HFFc6 (cell line): ENCODE measurements at regions not wholly inside any gene's neighbourhood (a gene's known extent, or its start where the extent isn't known, plus 50 kb on each side); places are given as distances from the start of the nearest gene placed in this dataset.

ENCODE experiments used
- DNase-seq: peaks from one replicate; pipeline ENCODE4 v3.0.0-alpha.2; 2018
- H3K27ac Mint-ChIP-seq: 2 replicates; pipeline ENCODE4 v1.8.0; 2020; ENCODE audit warnings: mild to moderate bottlenecking, mixed read lengths
- H3K27me3 Mint-ChIP-seq: 2 replicates; pipeline ENCODE4 v1.8.0; 2021; ENCODE audit warnings: mild to moderate bottlenecking, moderate library complexity, mixed read lengths; ENCODE audit not compliant: insufficient read depth
- H3K36me3 Mint-ChIP-seq: 2 replicates; pipeline ENCODE4 v1.8.0; 2021; ENCODE audit warnings: low read depth, mixed read lengths
- H3K4me1 Mint-ChIP-seq: 2 replicates; pipeline ENCODE4 v1.8.0; 2020; ENCODE audit warnings: low read depth, mixed read lengths
- H3K4me3 Mint-ChIP-seq: 2 replicates; pipeline ENCODE4 v1.8.0; 2020; ENCODE audit warnings: mild to moderate bottlenecking, moderate library complexity, mixed read lengths
- H3K9me3 Mint-ChIP-seq: 2 replicates; pipeline ENCODE4 v1.8.0; 2020; ENCODE audit warnings: mild to moderate bottlenecking, mixed read lengths
- TF ChIP-seq, protein P1 (sequence below): fragments of 200-600 bp; sonication (generic); IDR thresholded peaks from 2 replicates; pipeline ENCODE4 v1.5.0; 2021; ENCODE audit warnings: antibody characterized with exemption, mild to moderate bottlenecking

DNA sequence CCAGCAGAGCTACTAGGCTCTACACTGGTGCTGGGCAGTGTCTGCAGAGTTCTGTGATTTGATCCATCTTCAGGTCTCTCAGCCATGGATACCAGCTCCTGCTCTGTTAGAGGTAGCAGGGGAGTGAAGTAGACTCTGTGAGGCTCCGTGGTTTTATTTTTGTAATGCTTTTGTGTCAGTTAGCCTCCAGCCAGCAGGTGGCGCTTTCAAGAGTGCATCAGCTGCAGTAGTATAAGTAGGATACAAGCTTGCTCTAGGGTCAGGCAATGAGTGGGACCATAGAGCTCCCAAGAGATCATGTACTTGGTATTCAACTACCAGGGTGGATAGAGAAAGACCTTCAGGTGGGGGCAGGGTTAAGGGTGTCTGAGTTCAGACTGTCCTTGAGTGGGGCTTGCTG, 362.5 kb upstream of the TRAM1L1 start:
- no peak overlapping the region for H3K27ac Mint-ChIP-seq
- no peaks in the 10 kb centered on the region for H3K4me1 Mint-ChIP-seq
- no peaks in the 10 kb centered on the region for H3K27me3 Mint-ChIP-seq
- peaks cover 68% of the 10 kb centered on the region for H3K9me3 Mint-ChIP-seq
- no peaks in the 10 kb centered on the region for H3K36me3 Mint-ChIP-seq
- H3K4me3 Mint-ChIP-seq: no peak overlapping the region
- TF ChIP-seq, protein P1, sequence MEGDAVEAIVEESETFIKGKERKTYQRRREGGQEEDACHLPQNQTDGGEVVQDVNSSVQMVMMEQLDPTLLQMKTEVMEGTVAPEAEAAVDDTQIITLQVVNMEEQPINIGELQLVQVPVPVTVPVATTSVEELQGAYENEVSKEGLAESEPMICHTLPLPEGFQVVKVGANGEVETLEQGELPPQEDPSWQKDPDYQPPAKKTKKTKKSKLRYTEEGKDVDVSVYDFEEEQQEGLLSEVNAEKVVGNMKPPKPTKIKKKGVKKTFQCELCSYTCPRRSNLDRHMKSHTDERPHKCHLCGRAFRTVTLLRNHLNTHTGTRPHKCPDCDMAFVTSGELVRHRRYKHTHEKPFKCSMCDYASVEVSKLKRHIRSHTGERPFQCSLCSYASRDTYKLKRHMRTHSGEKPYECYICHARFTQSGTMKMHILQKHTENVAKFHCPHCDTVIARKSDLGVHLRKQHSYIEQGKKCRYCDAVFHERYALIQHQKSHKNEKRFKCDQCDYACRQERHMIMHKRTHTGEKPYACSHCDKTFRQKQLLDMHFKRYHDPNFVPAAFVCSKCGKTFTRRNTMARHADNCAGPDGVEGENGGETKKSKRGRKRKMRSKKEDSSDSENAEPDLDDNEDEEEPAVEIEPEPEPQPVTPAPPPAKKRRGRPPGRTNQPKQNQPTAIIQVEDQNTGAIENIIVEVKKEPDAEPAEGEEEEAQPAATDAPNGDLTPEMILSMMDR: peak; percentile 33; the same call in 1 of the 2 replicates
- DNase-seq: no peak

DNA sequence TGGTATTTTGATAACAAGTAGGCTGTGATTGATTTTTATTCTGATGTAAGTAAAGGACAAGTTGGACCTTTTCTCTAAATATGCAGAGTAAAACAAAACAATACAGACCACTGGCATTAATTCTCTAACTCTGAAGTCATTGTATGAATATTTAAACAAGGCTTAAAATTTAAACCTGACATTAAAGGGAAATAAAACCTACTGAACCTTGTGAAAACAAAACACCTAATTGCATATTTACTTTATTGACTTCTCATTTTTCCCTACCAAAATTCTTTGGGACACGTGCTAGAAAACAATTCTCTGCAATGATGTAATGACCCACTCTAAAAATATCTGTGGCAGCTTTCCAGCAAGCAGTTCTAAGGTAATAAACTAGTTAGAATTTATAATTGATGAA, 369.7 kb upstream of the TRAM1L1 start:
- Mint-ChIP-seq H3K9me3 (peaks cover 40% of the 10 kb centered on the region), H3K27ac (no peak overlapping the region), H3K4me3 (no peak overlapping the region), H3K27me3 (no peaks in the 10 kb centered on the region), H3K36me3 (no peaks in the 10 kb centered on the region), H3K4me1 (no peaks in the 10 kb centered on the region)
- TF ChIP-seq, protein P1: no peak
- no peak for DNase-seq

DNA sequence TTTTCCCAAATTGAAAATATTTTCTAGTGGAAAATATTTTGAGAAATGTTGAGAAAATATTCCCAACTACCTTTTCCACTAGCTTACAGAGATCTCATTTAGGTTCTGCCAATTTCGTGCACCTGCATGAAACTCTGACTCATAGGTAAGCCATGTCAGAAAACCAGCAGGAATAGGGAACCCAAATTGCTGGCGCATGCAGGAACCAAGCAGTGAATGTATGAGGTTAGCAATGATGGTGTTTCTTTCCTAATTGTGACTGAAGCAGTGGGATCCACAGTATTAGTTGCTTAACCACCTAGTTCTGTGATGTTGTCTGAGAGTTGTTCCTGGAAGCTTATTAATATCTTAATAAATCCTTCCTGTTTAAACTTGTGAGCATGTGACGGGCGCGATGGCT, 381.0 kb upstream of the TRAM1L1 start:
- H3K9me3 Mint-ChIP-seq: peaks cover 38% of the 10 kb centered on the region
- H3K4me3 Mint-ChIP-seq: no peak overlapping the region
- no peak for DNase-seq
- peaks cover 1% of the 10 kb centered on the region; the same call in 1 of the 2 replicates for H3K27me3 Mint-ChIP-seq
- no peaks in the 10 kb centered on the region for H3K36me3 Mint-ChIP-seq
- no peak overlapping the region for H3K27ac Mint-ChIP-seq
- TF ChIP-seq, protein P1: no peak
- H3K4me1 Mint-ChIP-seq: no peaks in the 10 kb centered on the region

DNA sequence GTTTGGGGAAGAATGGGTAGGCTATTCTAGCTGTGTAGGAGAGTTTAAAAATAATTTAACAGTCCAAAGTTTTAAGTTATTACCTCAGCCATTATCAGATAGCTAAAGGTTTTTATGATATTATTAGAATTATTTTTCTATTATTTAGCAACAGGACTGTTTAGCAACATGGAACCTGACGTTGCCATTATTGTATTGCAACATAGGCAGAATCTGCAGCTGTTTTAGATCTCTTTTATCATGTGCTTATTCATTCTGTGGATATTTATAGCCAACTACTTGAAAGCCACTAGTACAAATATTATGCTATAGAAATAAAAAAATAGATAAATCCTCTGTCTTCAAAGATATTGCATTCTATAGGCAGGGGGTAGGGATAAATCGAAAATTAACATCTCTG, 382.0 kb upstream of the TRAM1L1 start:
- no peak for DNase-seq
- TF ChIP-seq, protein P1: no peak
- Mint-ChIP-seq H3K4me3 (no peak overlapping the region), H3K27ac (no peak overlapping the region), H3K27me3 (peaks cover 1% of the 10 kb centered on the region; the same call in 1 of the 2 replicates), H3K9me3 (peaks cover 41% of the 10 kb centered on the region), H3K4me1 (no peaks in the 10 kb centered on the region), H3K36me3 (no peaks in the 10 kb centered on the region)

DNA sequence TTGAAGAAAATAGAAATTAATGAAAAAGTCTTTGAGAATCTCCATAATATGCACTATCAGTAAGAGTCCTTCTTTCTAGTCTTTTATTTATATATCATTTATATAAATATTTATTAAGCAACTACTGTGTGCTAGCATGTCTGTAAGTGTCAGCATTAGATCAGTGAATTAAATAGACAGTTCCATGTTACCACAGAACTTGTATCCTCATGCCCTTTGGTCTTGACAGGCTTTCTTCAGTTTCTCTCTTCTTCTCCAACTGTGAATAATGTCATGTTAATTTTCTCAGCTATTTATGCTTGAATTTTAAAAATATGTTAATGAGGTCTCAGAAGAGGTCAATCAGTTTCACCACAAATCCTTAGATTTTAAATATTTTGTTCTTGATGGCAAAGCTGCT, 389.6 kb upstream of the TRAM1L1 start:
- no peaks in the 10 kb centered on the region for H3K4me1 Mint-ChIP-seq
- H3K27me3 Mint-ChIP-seq: no peaks in the 10 kb centered on the region
- H3K27ac Mint-ChIP-seq: no peak overlapping the region
- H3K36me3 Mint-ChIP-seq: no peaks in the 10 kb centered on the region; the same call in 1 of the 2 replicates
- no peak for DNase-seq
- TF ChIP-seq, protein P1: no peak
- H3K4me3 Mint-ChIP-seq: no peak overlapping the region
- peaks cover 38% of the 10 kb centered on the region for H3K9me3 Mint-ChIP-seq

DNA sequence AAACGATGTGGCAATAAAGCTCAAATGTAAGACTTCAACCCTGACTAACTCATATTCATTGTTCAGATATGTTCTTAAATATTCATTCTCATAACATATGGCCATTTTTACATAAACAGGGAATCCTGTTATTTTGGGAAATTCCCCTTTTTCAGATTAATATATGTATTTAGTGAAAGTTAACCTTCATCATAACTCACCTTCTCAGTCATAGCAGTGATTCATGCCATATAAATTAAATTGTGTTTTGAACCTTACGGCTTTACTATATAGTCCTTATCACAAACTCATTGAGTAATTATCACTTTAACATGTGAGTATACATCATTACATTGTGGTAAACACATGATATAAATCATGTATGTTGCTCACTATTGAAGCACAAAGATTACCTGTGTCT, 392.5 kb upstream of the TRAM1L1 start:
- no peak overlapping the region for H3K27ac Mint-ChIP-seq
- no peak overlapping the region for H3K4me3 Mint-ChIP-seq
- TF ChIP-seq, protein P1: no peak
- no peaks in the 10 kb centered on the region; the same call in 1 of the 2 replicates for H3K36me3 Mint-ChIP-seq
- no peak for DNase-seq
- H3K27me3 Mint-ChIP-seq: no peaks in the 10 kb centered on the region
- H3K4me1 Mint-ChIP-seq: no peaks in the 10 kb centered on the region
- H3K9me3 Mint-ChIP-seq: peaks cover 32% of the 10 kb centered on the region
